ENCODE measurements at regions not wholly inside any gene's neighbourhood (a gene's known extent, or its start where the extent isn't known, plus 50 kb on each side); places are given as distances from the start of the nearest gene placed in this dataset.

DNA sequence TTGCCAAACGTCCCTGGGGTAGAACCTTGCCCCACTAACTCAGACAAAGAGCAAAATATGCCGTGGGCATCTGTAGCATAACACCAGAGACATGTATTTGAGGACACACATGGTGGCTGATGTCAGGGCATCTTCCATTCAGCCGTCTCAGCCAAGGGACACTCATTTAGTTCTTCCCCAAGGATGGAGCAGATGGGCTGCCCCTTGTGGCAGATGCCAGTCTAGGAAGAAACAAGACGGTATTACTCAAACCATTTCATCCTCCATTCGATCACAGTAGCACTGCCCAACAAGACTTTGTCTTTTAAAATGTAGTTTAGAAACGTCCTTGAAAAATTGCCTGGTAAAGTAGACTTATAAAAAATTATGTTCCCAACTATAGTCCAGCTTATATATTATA lies 937.6 kb upstream of the EEF2KMT start:
- DNase-seq (ENCODE audit: low spot score): no peak
- TF ChIP-seq, protein P1, sequence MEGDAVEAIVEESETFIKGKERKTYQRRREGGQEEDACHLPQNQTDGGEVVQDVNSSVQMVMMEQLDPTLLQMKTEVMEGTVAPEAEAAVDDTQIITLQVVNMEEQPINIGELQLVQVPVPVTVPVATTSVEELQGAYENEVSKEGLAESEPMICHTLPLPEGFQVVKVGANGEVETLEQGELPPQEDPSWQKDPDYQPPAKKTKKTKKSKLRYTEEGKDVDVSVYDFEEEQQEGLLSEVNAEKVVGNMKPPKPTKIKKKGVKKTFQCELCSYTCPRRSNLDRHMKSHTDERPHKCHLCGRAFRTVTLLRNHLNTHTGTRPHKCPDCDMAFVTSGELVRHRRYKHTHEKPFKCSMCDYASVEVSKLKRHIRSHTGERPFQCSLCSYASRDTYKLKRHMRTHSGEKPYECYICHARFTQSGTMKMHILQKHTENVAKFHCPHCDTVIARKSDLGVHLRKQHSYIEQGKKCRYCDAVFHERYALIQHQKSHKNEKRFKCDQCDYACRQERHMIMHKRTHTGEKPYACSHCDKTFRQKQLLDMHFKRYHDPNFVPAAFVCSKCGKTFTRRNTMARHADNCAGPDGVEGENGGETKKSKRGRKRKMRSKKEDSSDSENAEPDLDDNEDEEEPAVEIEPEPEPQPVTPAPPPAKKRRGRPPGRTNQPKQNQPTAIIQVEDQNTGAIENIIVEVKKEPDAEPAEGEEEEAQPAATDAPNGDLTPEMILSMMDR (IDR thresholded peaks at IDR 0.05; ENCODE audit: borderline replicate concordance, control extremely low read depth, extremely low read depth, insufficient read depth, missing control alignments): no peak
- in situ Hi-C loops (cut with MboI; ENCODE audit: low sequenced_read_pairs, unreplicated experiment): no loop called here

DNA sequence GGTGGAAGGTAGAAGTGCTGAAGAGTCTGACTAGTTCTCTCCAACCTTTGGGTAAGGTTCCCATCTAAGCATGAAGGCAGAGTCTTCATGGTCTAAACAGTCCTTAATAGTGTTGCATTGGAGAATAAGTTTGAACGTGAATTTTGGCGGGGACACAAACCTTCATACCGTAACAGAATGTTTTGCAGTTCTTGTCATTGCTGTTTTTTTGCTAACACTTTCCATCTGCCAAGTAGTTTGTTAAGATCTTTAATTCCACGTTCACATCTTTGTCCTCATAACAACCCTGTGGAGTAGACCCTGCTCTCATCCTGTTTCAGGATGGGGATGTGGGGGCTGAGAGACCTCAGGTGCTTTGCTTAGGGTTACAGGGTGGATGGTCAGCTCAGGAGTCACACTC lies 936.9 kb upstream of the EEF2KMT start:
- in situ Hi-C loops (cut with MboI; ENCODE audit: low sequenced_read_pairs, unreplicated experiment): no loop called here
- TF ChIP-seq, protein P1 (IDR thresholded peaks at IDR 0.05; ENCODE audit: borderline replicate concordance, control extremely low read depth, extremely low read depth, insufficient read depth, missing control alignments): no peak
- no peak for DNase-seq (ENCODE audit: low spot score)

DNA sequence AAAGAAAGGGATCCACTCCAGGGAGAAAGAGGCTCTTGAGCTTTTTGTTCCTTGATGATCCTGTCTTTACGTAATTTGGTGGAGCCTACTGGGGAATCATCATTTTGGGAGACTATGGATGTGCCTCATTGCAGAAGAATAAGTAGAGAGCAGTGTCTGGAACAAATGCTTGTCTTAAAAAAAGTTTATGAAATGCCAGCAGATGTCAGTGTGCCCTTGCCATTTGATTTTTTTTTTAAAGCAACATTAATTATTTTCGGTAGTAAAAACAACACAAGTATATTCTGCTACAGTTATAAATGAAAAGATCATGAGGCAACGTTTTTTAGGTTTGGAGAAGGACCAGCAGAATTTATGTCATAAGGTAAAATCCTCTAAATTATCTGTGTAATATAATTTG lies 934.8 kb upstream of the EEF2KMT start:
- no peak for DNase-seq (ENCODE audit: low spot score)
- TF ChIP-seq, protein P1 (IDR thresholded peaks at IDR 0.05; ENCODE audit: borderline replicate concordance, control extremely low read depth, extremely low read depth, insufficient read depth, missing control alignments): no peak
- in situ Hi-C loops (cut with MboI; ENCODE audit: low sequenced_read_pairs, unreplicated experiment): no loop called here

DNA sequence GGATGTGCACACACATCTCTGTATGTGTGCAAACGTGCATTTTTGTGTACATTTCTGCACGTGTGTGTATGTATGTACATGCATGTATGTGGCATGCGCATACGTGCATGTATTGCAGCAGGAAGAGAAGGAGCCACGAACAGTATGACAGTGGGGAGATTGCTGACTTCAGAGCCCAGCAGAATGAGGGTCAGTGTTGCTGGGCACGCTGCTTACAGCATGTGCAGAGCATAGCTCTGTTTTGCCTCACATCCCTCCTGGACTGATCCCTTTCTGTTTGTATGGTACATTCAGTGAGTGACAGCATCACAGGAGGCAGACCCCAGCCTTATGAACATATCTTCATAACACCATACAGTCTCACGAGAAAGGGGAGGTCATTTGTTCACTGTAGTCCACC lies 934.0 kb upstream of the EEF2KMT start:
- in situ Hi-C loops (cut with MboI; ENCODE audit: low sequenced_read_pairs, unreplicated experiment): no loop called here
- TF ChIP-seq, protein P1 (IDR thresholded peaks at IDR 0.05; ENCODE audit: borderline replicate concordance, control extremely low read depth, extremely low read depth, insufficient read depth, missing control alignments): no peak
- no peak for DNase-seq (ENCODE audit: low spot score)

DNA sequence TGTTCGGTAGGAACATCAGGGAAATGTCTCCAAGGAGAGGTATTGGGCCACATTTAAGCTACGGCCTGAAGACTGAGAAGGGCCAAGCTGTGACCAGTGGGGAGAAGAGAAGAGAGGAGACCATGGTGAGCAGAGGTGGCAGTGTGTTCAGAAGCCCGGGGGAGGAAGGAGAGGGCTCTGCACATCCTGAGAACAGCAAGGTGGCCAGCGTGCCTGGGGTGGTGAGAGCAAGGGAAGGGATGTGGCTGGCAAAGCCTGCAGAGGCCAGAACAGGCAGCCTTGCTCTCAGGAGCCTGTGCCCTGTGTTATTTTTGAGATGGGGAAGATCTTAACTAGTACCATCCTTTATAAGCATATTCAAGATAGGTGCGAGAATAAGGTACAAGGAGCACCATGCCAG lies 933.5 kb upstream of the EEF2KMT start:
- in situ Hi-C loops (cut with MboI; ENCODE audit: low sequenced_read_pairs, unreplicated experiment): no loop called here
- TF ChIP-seq, protein P1 (IDR thresholded peaks at IDR 0.05; ENCODE audit: borderline replicate concordance, control extremely low read depth, extremely low read depth, insufficient read depth, missing control alignments): no peak
- DNase-seq (ENCODE audit: low spot score): no peak

DNA sequence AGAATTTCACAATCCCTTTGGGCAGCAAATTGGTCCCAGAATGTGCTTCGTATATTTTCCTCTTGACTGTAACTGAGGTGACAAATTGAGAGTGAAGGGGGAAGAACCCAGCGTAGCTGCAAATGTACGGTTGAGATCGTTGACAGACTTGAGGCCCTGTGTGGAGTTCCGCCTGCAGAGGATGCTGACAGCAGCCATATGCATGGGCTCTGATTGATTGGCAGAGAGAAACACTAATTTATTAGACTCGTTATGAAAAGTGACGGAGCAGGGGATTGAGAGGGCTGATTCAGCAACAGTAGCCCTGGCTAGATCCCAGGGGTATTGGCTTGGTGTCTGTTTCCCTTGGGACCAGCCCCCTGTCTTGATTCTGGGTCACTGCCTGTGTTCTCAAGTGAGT lies 930.1 kb upstream of the EEF2KMT start:
- in situ Hi-C loops (cut with MboI; ENCODE audit: low sequenced_read_pairs, unreplicated experiment): no loop called here
- TF ChIP-seq, protein P1 (IDR thresholded peaks at IDR 0.05; ENCODE audit: borderline replicate concordance, control extremely low read depth, extremely low read depth, insufficient read depth, missing control alignments): no peak
- DNase-seq (ENCODE audit: low spot score): no peak

DNA sequence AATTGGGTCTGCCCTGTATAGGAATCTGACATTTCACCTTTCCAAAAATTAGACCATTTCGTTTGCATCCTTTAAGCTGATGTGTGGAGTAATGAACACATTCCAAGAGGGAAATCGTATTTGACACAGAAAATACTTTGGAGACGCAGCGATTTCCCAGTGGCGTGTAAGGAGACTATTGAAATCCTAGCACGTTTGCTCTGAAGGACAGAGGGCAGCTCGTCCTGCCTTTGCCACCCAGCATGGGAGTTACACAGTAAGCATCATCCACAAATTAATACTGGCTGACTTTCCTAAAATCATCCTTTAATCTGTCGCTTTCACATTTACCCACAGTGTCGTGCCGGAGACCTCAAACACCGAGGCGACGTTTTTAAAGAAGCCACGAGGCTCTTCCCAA lies 925.9 kb upstream of the EEF2KMT start:
- TF ChIP-seq, protein P1 (IDR thresholded peaks at IDR 0.05; ENCODE audit: borderline replicate concordance, control extremely low read depth, extremely low read depth, insufficient read depth, missing control alignments): no peak
- DNase-seq (ENCODE audit: low spot score): no peak
- in situ Hi-C loops (cut with MboI; ENCODE audit: low sequenced_read_pairs, unreplicated experiment): no loop called here

Measured in GM13976 (cell line).